Hepatocyte (in vitro differentiated cells): ENCODE measurements at regions not wholly inside any gene's neighbourhood (a gene's known extent, or its start where the extent isn't known, plus 50 kb on each side); places are given as distances from the start of the nearest gene placed in this dataset.

Source experiments
- CTCF ChIP-seq: fragments of 200-600 bp; sonication (generic); IDR thresholded peaks from 2 replicates; pipeline ENCODE4 v1.5.1; 2016; ENCODE audit warnings: antibody characterized with exemption, mild to moderate bottlenecking; ENCODE audit not compliant: poor library complexity
- EZH2phosphoT487 ChIP-seq: fragments of 200-600 bp; sonication (generic); IDR thresholded peaks from one replicate; pipeline ENCODE4 v1.6.1; 2018; ENCODE audit warnings: antibody characterized with exemption, mild to moderate bottlenecking, low read depth, moderate library complexity; ENCODE audit not compliant: unreplicated experiment, severe bottlenecking

DNA sequence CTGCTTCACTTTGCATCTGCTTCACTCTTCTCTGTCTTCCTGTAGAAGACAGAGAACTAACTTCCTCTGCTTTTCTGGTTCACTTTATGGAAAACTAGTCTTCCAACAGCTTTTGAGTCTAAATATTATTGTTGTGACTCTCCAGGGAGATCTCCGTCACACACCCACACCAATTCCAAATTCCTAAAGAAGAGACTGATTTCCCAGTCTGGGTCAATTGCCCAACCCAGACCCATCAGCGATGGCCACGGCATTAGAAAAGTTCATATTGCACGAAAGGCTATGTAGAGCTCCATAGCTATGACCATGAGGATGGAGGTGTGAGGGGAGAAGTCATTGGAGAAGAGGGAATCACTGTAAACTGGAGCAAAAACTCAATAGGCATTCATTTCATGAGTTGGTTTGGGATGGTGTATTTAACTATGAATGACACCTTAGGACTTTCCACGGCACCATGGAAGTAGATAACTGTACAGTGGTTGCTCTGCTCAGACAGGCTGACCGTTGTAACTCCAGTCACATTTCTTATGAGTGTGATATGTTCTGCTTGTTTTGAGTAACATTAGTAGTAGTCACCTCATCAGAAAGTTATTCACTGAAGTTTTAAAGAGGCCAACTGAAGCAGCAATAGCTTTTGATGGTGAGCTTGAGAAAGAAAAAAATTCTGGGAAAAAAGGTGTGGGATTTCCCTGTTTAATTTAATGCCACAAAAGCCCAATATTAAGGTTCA, 78.1 kb upstream of the MAMDC2 start:
- TF ChIP-seq CTCF (no peak), EZH2phosphoT487 (no peak)
